Germinal center (tissue), 1 donor: ENCODE measurements at regions not wholly inside any gene's neighbourhood (a gene's known extent, or its start where the extent isn't known, plus 50 kb on each side); places are given as distances from the start of the nearest gene placed in this dataset.

Experiments used
- DNase-seq: peaks from one replicate; pipeline ENCODE4 v3.0.0; 2012; ENCODE audit warnings: mixed read lengths, low spot score

GRCh38 chrX:107502316-107502715 lies 52.9 kb downstream of the FRMPD3 start:
- DNase-seq = no peak

DNA sequence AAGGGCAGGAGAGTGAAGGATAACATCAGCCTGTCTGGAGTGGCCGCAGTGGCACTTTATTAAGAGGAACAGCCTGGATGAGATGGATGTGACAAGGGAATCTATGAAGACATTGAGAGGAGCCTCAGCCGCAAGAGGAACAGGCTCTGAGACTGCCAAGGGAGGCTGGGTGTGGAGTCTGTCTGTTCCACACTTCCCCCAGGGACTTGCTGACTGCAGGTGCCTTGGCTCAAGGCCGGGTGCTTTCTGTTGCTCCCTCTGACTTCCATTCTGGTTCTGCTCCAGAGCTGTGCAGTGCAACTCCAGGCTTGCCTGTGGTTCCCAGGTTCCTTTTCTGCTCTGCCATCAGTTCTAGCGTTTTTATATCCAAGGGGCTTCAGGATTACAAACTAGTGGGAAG lies 54.6 kb downstream of the FRMPD3 start:
- DNase-seq = no peak

DNA sequence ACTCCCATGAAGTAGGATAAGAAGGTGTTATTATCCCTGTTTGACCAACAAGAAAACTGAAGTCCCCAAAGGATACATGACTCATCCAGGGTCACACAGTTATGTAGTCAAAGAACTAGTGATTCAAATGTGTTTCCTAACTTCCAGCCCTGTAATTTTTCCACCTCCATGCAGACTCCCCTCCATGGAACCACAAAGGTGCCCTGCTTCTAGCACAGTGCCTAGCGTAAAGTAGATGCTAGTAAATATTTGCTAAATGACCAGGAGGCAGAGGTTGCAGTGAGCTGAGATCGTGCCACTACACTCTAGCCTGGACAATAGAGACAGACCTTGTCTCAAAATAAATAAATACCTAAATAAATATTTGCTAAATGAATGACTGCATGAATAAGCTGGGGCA lies 55.8 kb downstream of the FRMPD3 start:
- no peak for DNase-seq

GRCh38 chrX:107506596-107507031 lies 57.2 kb downstream of the FRMPD3 start:
- no peak for DNase-seq

DNA sequence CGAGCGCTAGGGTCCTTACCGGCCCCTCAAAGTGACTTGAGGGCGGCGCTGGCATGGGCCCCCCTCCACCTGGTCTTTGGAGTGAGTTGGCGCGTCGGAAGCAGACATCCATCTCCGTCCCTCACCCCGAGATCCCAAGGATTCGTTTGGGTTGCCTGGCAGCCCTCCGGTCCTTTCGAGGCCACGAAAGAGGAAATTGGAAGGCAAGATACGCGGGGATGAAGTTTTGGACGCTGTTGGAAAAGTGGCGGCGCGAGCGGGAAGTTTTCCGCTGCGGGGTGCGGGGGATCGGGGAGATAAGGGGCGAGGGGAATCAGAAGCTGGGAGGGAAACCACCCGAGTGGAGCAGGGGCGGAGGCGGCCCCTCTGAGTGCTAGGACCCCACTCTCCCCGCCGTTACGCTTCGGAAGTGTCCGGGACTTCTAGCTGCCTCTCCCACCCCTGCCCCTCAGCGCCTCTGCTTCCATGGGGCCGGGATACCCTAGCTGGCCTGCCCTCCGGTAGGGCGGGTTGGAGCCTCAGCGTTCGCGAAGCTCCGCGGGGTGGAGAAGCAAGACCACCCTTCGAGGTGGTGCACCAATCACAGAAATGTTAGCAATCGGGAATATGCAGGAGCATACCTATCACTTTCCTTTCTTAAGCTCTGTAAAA lies 57.8 kb downstream of the FRMPD3 start:
- no peak for DNase-seq

GRCh38 chrX:107507744-107508117 lies 58.3 kb downstream of the FRMPD3 start:
- DNase-seq = no peak

DNA sequence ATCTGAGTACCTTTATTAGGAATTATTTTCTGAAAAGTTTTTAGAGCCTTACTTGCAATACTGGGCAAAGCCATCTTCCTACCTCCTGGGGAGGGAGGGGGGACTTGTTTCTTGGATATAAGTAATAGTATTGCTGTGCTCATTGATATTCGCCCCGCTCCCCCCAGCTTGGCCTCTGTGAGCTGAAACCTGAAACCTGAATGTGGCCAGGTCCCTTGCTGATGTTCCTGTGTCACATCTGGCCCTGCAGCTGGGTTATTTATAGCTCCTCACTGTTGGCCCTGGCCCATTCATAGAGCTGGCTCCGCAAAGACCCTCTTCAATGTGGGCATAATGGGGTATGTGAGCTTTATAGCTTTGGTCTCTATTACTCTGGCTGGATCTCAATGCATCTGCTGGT lies 59.5 kb downstream of the FRMPD3 start:
- DNase-seq = no peak

DNA sequence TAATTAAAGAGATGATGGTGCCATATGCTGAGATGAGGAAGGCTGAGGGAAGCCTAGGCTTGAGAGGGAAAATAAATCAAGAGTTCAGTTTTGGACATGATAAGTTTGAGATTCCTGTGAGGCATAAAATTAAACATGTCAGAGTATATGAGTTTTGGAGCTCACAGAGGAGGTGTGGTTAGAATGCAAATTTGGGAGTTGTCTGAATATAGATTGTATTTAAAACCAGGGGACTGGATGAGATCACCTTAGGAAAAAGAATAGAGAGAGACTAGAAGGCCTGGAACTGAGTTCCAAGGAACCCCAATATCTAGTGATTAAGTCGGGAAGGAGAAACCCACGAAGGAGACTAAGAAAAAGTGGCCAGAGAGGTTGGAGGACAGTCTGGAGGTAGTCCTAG lies 65.5 kb downstream of the FRMPD3 start:
- DNase-seq = no peak

DNA sequence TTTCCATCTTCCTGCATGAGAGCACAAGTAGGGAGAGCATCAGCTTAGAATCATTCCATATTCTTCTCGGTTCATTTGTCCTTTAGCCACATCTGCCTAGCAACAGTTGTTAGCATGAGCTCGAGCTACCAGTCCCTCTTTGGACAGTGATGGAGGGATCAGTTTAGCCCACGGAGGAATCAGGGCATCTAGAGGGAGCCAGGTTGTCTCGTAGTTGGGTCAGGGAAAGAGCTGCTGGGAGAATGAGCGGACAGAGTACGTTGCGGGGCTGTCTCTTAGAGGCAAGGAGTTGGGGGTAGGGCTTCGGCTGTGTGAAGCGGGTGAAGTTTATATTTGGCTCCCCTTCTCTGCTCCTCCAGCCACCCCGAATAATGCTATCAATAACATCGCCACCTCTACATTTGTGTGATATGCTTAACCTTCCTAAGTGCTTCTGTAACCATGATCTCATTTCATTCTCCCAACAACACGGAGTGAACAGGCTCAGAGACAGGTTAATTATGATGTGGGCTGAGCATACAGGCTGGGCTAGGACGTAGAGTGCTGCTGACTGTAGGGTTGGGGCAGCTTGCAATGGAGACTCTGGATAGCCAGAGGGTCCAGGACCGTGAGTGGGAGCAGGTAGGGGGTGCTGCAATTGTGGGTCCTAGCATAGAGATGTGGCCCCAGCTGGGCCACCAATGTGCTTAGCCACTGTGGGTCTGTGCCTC lies 72.6 kb downstream of the FRMPD3 start:
- no peak for DNase-seq

- DNase-seq = no peak
Observed at GRCh38 chrX:107522901-107523300, 73.4 kb downstream of the FRMPD3 start.

- no peak for DNase-seq
Observed at GRCh38 chrX:107526141-107526540, 76.7 kb downstream of the FRMPD3 start.

DNA sequence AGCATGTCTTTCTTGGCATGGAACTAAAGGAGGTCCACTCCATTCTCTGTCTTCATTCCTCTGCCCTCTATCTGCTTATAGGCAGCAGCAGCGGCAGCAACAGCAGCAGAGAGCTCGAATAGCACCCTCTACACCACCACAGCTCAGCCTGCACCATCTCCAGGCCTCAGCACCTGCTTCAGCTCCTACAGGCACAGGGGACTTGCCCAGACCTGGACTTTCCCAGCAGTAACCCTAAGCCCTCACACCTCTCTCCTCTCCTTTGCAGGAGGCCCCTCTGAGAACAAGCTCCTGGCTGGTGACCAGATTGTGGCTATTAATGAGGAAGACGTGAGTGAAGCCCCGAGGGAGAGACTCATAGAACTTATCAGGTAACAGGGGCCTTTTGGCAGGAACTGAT lies 80.7 kb downstream of the FRMPD3 start:
- no peak for DNase-seq

DNA sequence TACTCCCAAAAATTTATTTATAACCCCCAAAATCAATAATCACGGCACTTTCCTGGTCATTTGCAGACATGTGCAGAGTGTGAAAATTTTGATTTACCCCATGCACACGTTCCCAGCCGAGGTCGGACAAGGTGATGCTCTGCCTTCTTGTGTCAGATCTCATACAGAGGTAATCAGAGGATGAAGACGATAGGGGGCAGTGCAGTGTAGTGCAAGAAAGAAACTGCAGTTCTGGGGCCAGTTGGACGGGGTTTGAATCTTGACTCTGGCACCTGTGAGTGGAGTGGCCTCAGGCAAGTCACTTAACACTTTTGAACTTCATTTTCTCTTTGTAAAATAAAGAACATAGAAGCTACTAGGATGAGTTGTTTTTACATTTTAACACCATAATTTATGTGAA lies 88.4 kb downstream of the FRMPD3 start:
- DNase-seq = peak; percentile 3

DNA sequence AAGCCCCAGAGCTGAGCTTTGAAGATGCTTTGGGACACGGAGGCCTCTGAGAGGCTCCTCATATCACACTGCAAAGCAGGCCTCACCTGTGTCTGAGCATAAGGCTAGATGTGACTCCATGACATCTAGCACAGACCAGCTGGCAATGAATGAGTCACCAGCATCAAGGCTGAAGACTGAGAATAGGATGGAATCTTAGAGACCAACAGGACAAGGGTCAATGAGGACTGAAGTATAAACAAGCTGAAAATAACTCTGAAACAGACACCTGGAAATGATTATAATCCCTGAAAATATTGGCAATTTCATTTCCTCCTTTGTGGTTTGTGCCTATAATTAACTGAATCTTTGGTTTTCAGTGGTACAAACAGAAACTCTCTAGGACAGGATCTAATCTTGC lies 87.1 kb upstream of the PRPS1 start:
- no peak for DNase-seq

GRCh38 chrX:107542040-107542439 lies 86.3 kb upstream of the PRPS1 start:
- no peak for DNase-seq

- DNase-seq = no peak
Observed at GRCh38 chrX:107542500-107542899, 85.8 kb upstream of the PRPS1 start.

- DNase-seq = no peak
Observed at GRCh38 chrX:107547621-107548020, 80.7 kb upstream of the PRPS1 start.

DNA sequence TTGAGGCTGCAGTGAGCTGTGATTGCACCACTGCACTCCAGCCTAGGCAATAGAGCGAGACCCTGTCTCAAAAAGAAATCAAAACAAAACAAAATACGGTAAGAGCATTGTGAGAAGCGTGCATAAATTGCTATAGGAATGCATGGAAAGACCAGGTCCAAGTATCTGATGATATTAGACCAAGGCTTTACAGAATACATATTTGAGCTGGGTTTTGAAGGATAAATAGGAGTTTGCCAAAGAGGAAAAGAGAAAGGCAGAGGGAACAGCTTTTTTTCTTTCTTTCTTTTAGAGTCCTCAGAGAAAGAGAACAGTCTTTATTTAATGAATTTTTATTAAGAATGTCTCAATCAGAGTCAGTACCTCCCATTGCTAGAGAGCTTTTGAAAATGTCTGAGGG lies 79.5 kb upstream of the PRPS1 start:
- DNase-seq = no peak

DNA sequence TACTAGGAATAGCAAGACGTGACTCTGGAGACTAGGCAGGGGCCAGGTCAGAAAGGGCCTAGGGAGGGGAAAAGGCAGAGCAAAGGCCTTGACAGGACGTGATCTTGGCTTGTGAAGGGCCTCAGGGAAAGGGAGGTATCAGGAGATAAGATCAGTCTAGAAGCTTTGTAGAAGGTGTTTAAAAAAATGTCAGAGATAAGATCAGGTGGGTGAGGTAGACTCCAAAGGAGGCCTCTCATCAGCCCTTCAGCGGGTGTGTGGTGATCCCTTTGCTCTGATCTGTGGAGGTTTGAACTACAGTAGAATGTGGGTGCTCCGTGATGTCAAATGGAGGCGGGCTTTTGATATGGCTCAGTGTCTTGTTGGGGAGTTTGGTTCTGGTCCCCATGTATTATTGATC lies 78.8 kb upstream of the PRPS1 start:
- DNase-seq = no peak

GRCh38 chrX:107551546-107551945 lies 76.8 kb upstream of the PRPS1 start:
- no peak for DNase-seq

- no peak for DNase-seq
Observed at GRCh38 chrX:107552930-107553329, 75.4 kb upstream of the PRPS1 start.

DNA sequence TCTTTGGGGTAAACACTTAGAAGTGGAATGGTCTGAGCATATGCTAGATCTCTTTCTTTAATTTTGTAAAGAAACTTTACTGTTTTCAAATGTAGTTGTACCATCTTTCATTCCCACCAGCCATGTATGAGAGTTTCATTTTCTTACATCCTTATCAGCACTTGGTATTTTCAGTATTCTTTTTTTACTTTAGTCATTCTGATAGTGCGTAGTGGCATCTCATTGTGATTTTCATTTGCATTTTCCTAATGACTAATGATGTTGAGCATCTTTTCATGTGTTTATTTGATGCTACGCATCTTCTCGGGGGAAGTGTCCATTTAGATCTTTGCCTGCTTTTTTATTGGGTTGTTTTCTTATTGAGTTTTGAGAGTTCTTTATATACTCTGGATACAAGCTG lies 71.3 kb upstream of the PRPS1 start:
- DNase-seq = no peak

- no peak for DNase-seq
Observed at GRCh38 chrX:107559506-107559905, 68.8 kb upstream of the PRPS1 start.

DNA sequence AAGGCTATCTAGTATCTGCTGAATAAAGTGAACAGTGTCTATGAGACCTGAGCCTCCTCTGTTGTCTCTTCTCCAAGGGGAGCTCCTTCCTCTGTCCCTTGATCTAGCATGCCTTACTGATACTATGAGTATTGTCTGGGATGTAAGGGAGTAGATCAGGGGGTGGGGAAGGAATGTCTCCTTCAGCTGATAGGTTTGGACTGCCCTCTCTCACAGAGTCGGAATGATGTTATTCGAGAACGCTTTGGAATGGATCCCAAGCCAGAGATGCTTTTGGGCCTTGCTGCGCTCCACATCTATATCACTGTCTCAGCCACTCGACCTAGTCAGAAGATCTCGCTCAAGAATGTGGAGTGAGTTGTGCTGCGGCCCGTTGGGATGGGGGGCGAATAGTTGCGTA lies 68.3 kb upstream of the PRPS1 start:
- no peak for DNase-seq
